8988T (cell line): ENCODE measurements at regions not wholly inside any gene's neighbourhood (a gene's known extent, or its start where the extent isn't known, plus 50 kb on each side); places are given as distances from the start of the nearest gene placed in this dataset.
"Not testable (repeated sequence)": the region's sequence is repeated elsewhere in the genome, so short reads cannot be mapped to it uniquely, and the experiment has no call there.

Experiments
- DNase-seq: peaks from one replicate; pipeline ENCODE4 v3.0.0; 2011

DNA sequence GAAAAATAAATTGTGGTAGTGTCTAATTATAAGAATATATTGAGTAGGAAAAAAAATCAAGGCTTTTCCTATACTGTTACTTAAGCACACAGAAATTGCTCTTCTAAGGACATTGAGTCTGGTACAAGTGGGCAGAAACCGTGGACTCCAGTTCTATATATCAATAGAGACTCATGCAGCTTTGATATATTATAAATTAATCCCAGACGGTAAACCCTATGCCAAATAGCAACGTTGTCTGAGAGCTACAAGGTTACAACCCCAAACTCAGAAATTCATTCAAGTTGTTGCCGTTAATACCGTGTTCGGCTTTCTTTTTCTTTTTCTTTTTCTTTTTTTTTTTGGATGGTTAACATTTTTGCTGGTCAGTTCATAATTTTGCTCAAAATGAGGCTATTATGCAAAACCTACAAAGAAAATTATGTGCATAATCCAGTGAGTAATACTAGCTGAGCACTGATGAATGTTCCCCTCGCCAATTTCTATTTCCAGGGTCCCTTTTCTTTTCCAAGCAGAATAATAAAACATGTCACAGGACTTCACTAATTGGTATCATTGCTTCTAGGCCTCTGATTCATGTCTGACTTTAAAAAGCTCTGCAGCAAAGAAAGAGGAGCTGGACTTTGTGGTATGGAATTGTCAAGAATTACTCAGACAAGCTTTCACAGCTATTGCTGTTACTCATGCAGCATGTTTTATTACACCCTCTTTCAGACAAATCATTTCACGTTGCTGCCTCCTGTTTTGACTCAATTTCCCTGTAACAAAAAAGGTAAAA is 737.7 kb downstream of the NLGN4X start:
- no peak for DNase-seq

DNA sequence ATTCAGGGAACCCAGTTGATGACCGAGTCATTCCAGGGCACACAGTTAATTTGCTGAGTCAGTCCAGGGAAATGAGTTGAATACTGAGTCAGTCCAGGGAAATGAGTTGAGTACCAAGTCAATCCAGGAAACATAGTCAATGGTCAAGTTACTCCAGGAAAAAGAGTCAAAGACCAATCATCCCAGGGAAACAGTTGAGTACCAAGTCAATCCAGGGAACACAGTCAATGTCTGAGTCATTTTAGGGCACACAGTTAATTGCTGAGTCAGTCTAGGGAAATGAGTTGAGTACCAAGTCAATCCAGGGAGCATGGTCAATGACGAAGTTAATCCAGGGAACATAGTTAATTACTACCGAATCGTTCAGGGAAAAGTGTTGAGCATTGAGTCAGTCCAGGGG is 754.4 kb downstream of the NLGN4X start:
- DNase-seq: no peak

DNA sequence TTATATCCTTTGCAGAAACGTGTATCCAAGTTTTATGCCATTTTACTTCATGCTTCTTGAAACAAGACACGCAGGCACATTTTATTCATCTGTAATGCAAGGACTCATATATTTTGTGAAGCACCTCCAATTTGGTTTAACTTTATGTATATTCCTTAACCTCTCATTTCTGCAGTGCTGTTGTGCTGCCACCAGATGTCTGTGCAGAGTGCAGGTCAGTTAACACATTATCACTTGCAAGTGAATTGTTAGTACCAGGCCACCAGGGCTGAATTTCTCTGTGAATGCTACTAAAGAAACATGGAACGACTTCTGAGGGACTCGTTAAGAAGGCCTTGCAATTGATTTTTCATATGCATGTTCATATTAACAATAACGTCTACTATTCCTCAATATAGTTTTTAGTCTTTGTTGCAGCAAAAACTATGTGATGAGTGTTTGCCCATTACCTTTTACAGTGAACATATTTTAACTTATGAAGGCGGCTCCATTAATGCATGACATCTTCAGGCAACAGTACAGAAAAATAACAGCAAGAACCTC is 770.3 kb downstream of the NLGN4X start:
- DNase-seq: no peak

DNA sequence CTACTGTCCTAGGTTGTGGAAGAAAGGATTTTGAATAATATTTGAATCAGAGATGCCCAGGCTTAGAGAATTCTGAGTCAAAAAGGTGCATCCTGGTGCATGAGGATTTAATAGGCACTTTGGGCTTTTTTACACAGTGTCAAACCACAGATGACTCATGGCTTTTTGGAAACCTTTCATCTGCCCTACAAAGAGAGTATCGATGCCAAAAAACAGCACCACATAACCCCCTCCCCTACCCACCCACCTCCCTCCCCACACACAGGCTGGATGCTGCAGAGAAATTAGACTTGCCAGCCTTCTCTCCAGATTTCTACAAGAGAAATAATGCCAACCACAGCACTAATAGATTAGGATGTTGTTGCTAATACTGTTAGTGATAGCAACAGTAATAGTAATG is 779.3 kb downstream of the NLGN4X start:
- no peak for DNase-seq

DNA sequence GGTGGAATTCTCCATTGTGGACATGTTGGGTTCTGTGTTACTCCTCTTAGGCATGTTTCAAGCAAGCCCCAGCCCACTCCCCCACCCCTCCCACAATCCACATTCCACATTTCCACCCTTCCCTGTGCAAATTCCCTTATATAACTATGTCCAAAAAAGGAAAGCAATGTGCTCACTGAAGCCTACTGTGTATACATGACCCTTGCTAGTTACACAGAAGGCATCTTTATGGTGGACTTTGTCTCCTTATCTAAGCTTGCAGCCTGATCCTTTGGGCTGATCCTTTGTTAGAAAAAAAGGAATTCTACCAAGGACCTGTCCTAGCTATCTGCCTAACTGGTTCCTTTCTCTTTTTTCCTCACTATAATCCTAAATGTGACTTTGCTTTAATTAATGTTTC is 796.8 kb downstream of the NLGN4X start:
- no peak for DNase-seq

DNA sequence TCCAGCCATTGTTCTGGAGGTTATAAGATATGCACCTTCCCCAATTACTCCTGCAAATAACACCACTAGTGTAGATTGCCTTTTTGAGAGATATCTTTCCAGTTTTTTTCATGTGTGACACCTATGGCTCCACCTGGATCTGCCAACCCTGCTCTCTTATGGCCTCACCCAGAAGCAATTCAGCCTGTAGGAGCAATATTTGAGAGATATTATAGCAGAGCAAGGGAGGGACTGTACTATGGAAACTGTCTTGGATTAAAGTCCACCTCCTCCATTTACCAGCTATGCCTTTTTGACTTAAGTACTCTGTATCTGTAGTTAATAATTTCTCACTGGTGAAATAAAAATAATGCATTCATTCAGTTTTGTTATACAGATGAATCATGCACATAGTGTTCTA is 803.5 kb downstream of the NLGN4X start:
- DNase-seq: no peak

DNA sequence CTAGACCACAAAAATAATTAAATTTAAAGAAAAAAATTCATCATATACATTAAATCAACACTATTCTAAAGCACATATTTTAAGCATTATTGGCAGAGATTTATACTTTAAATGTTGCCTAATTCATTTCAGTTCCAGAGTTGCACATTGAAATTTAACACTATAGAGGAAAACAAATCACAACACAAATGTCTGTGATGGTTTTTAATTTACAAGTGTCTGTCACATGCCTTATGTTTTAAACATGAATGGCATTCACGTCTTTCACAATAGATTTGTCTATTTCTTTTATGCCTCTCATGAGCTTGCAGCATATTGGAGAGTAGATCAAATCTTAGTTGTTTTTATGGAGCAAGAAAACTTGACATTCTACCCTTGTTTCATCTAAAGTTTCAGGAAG is 811.3 kb downstream of the NLGN4X start:
- DNase-seq: no peak

DNA sequence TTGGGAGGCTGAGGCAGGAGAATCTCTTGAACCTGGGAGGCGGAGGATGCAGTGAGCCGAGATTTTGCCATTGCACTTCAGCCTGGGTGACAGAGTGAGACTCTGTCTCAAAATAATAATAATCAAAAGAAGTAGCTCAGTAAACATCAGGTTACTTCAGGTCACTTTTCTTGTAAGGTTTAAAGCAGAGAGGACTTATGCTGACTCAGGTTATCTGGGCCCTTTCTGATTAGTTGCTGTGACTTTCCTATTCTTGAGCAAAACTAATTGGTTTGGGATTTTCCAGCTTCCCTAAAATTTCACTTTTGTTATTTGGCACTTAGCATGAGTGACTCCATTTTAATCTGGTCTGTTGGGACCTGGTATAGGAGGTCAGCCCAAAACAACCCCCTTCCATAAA is 812.9 kb downstream of the NLGN4X start:
- no peak for DNase-seq

DNA sequence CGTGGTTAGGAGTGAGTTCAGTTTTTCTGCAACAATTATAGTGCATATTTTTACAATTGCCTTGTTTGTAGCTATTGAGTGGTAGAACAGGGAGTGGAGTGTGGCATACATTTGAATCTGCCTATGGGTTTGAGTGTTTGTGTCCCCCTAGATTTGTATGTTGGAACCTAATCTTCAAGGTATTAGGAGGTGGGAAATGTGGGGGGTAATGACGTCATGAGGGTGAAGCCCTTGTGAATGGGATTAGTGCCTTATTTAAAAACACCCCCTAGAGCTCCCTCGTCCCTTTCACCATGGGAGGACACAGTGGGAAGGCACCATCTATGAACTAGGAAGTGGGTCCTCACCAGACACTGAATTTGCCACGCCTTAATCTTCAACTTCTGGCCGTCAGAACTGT is 819.6 kb downstream of the NLGN4X start:
- DNase-seq: no peak

DNA sequence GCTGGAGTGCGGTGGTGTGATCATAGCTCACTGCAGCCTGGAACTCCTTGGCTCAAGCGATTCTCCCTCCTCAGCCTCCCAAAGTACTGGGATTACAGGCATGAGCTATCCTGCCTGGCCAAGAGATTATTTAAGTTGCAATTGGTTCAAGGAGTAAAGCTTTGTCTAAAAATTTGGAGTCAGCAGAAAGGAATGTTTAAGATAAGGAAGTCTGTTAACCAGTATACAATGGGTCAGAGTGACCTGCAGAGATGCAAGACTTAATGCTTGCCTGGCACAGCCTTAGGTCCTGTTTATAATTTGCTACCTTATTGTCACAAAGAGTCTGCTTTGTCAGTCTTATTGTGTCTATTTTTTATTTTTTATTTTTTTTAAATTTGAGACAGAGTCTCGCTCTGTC is 826.2 kb downstream of the NLGN4X start:
- DNase-seq: no peak

DNA sequence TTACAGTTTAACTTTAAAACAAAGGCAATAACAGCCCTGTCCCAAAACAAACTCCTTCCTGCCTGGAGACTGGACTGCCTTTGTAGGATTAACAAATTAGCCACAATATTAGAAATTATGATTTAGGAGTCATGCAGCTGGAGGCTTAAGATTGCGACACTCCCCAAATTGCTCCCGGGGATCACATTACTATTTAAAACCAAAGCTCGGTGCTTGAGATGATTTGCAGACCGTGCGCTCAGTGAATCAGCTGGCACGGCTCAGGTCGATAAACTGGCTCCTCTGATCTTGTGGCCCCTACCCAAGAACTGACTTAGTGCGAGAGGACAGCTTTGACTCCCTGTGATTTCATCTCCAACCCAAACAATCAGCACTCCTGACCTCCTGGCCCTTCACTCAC is 829.3 kb downstream of the NLGN4X start:
- no peak for DNase-seq

DNA sequence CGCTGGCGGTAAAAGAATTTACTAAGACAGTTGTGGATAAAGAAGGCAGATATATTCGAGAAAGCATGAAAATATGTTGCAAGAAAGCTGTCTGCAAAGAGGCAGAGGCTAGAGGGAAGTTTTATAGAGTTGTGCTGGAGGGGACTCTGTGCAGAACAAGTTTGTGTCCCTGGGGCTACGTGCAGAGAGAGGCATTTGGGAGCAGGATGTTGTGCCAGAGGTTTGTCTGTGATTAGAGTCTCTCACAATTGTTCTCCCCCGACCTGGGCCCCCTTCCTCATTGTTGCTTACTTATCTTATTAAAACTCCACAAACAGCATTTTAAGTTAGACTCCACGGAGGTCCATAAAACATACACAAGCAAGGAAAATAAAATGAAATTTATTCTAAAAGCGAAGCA is 831.3 kb downstream of the NLGN4X start:
- no peak for DNase-seq

DNA sequence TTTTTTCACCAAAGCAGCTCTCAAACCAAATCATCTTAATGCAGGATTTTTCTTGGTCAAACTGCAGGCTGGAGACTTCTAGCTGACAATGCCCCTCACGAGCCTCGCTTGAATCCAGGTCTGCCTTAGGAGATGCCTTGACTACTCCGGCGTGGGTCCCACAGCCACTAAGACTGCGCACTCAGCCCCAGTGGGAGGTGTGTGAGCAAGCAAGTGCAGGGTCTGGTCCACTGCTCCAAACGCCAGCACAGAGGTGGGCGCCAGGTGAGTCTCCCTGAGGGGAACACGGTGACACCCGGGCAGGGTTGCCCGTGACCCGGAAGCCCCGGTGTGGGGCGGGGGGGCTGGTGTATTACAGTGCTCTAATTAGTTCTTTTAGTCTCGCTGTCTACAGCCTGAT is 838.3 kb downstream of the NLGN4X start:
- no peak for DNase-seq

DNA sequence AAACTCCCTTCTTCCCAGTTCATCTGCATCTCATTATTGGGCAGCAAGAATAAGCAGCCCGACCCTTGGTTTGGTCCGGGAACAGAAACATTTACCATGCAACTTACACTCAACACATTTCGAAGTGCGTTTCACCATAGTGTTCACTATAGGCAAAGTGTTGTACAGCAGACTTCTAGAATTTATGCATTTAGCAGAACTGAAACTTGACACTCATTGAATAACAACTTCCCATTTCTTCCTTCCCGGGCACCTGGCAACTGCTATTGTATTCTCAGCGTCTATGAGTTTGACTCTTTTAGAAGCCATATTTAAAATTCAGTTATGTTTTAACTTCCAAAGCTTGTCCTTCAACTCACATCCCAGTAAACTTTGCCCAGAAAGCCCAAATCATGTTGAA is 840.6 kb downstream of the NLGN4X start:
- no peak for DNase-seq

DNA sequence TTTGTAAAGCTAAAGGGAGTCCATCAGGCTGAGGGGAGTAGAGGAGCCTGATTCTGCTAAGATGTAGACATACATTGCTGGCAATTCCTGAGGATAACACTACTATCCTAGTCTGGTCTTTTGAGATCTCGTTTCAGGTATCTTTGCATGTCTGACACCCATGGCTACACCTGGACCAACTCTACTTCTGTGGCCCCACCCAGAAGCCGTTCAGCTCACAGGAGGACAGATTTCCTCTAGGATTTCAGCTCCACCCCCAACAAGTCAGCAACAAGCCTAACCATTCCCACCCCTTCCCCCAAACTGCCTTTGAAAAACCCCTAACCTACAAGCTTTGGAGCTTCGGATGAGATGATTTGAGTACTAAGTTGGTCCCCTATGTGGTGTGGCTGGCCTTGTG is 848.2 kb downstream of the NLGN4X start:
- DNase-seq: no peak

DNA sequence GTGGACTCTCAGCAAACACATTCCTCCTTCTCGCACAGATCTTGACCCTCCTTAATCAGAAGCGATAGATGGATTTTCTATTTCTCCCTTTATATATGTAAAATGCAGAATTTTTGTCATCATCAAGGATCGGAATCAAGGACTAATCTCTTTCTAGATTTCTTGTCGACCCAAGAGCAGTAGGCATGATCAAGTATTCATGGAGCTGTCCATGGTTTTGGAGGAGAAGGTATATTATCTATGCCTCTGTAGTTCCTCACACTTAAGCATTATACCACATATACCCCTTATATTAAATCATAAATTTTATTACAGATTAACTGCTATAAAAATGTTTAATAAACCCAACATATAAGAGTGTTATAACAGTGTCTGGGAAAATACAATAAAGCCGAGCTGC is 886.8 kb downstream of the NLGN4X start:
- no peak for DNase-seq

DNA sequence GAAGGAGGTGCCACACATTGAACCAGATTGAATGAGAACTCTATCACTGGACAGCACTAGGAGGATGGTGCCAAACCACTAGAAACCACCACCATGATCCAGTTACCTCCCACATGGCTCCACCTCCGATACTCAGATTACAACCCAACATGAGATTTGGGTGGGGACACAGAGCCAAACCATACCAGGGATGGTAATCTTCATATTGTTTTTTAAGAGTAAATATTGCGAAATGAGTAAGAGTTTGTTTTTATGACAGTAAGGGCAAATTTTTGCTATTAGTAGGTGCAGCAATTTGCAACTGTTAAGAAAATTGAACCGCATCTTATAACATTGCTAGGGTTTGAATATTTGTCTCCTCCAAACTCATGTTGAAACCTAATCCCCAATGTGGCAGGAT is 891.5 kb downstream of the NLGN4X start:
- no peak for DNase-seq

DNA sequence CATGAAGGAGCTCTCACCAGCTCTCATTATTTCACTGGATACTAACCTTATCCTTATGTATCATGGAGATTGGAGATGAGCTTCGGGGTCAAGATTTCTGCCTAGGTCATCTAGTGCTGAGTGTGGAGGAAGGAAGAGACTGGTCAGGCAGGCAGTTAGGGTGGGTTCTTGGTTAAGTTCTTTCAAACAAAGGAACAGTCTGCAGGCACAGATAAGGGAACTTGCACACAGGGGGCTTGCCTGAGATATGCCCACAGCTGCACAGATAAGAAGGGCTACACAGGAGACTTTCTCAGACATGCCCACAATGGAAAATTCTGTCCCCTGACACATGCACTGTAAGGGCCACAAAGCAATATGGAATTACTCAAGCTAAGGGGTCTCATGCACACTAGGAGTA is 904.1 kb downstream of the NLGN4X start:
- no peak for DNase-seq

DNA sequence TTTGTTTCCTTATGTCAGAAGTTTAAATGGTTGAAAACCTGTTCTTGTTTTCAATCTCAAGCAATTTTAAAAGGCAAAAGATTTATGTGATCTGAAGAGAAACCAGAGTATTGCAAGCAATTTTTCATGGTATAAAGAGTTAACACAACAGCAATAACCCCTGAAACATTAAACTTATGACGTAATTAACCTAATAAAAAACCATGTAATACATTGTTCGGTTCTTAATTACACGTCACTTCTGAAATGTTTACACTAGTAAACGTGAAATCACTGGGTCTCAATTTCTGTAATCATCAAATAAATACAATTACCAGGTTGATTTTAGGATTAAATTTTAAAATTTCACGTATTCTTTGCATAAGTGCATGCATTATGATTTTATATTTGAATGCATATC is 914.5 kb downstream of the NLGN4X start:
- DNase-seq: no peak

DNA sequence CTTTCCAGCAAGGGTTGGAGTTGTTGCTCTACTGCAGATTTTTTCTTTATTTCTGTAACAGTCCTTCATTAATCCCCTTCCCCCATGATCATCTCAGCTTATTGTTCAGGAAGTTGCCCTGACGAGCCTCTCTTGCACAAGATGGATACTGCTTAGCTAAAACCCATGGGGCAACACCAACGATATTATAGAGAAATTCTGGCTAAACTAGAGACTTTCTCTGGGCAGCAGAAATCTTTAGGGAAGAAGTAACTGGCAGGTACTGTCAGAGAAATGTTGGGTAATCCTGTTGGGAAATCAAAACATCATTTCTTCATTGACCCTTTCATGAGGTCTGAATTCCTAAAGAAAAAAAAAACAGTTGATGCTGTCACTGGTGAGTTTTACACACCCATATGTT is 921.3 kb downstream of the NLGN4X start:
- DNase-seq: no peak

DNA sequence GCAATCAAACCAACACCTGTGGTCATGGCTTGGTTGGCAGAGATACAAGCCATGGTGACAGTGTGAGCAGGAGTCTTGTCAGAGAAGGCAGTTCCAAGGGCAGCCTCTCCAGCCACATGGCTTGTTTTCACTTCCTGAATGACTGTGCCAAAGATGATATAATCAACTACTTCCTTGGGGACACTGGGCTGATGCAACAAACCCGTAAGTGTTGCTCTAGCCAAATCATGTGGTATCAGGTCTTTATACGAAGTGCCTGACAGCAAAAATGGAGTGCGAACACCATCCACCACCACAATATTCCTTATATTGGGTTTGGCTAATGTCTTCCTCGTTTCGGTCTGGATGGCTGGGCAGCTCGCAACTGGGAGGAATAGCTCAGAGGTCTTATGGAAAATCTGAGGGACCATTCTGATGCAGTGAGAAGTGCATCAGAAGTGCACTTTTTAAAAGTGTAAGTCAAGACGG is 922.0 kb downstream of the NLGN4X start:
- DNase-seq: no peak

DNA sequence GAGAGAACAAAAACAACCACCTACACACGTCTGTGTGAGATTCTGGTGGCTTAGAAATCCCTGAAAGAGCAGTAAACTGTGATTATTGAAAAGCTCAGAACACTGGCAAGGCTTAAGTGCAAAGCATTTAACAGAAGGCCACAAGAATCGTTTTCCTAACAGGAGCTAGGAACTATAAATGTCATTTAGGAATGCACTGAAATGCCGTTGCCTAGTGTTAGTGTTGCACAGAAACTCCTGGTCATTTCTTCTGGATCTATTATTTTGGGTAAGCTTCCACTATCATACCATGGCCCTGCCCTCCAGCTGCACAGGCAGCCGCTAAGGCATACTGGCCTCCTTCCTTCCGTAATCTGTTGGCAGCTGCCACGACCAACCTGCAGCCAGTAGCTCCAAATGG is 923.2 kb downstream of the NLGN4X start:
- no peak for DNase-seq

DNA sequence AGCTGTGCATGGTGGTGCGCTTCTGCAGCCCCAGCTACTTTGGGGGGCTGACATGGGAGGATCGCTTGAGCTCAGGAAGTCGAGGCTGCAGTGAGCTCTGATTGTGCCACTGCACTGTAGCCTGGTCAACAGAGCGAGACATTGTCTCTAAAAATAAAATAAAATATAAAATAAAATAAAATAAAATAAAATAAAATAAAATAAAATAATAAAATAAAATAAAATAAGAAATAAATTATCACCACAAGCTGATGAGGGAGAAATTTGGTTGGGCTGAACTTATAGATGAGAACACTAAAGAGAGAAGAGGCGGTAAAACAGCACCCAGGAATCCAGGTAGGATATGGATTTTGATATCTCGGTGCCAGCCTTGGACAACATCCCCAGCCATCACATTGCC is 933.7 kb downstream of the NLGN4X start:
- DNase-seq: no peak

DNA sequence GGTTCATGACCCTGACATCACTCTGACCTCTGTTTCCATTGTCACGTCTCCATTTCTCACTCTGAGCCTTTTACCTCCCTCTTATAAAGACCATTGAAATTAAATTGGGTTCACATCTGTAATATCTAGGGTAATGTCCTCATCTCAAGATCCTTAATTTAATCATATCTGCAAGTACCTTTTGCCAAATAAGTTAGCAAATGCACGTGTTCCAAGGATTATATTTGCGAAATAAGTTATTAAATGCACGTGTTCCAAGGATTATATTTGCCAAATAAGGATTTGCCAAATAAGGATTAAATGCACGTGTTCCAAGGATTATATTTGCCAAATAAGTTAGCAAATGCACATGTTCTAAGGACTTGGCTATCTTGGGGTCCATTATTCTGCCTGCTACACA is 938.0 kb downstream of the NLGN4X start:
- DNase-seq: no peak

DNA sequence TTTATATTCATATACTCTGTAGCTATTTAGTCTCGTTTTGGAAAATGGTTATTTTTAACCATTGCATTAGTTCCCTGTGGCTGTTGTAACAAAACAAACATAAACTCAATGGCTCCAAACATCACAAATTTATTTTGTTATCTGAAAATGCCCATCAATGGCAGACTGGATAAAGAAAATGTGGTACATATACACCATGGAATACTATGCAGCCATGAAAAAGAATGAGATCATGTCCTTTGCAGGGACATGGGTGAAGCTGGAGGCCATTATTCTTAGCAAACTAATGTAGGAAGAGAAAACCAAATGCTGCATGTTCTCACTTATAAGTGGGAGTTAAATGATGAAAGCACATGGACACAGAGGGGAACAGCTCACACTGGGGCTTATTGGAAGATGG is 938.7 kb downstream of the NLGN4X start:
- not testable (repeated sequence) for DNase-seq
